RKO (cell line): ENCODE measurements at regions not wholly inside any gene's neighbourhood (a gene's known extent, or its start where the extent isn't known, plus 50 kb on each side); places are given as distances from the start of the nearest gene placed in this dataset.

Experiments
- DNase-seq: peaks from one replicate; pipeline ENCODE4 v3.0.0-alpha.2; 2016; ENCODE audit warnings: low spot score

DNA sequence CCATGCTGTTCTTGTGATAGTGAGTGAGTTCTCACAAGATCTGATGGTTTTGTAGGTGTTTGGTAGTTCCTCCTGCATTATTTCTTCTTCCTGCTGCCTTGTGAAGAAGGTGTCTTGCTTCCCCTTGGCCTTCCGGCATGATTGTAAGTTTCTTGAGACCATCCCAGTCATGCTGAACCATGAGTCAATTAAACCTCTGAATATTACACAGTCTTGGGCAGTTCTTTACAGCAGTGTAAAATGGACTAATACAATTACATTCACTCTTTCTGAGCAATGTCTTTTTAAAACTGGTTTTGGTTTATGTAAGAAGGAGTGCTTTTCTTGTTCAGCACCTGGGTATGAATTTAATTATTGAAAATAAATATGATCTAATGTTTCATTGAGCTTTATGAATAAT lies 50.7 kb upstream of the ARRDC3 start:
- DNase-seq, result no peak
